GM19023 (cell line): ENCODE measurements at regions not wholly inside any gene's neighbourhood (a gene's known extent, or its start where the extent isn't known, plus 50 kb on each side); places are given as distances from the start of the nearest gene placed in this dataset.

ENCODE experiments used
- ATAC-seq: cut with Tn5 transposase; IDR thresholded peaks from one replicate; pipeline ENCODE4 v1.9.1; 2021; ENCODE audit warnings: mild to moderate bottlenecking, moderate library complexity; ENCODE audit not compliant: unreplicated experiment

- ATAC-seq, result no peak
Observed at GRCh38 chr19:31500197-31500830, 151.1 kb upstream of the TSHZ3 start.

DNA sequence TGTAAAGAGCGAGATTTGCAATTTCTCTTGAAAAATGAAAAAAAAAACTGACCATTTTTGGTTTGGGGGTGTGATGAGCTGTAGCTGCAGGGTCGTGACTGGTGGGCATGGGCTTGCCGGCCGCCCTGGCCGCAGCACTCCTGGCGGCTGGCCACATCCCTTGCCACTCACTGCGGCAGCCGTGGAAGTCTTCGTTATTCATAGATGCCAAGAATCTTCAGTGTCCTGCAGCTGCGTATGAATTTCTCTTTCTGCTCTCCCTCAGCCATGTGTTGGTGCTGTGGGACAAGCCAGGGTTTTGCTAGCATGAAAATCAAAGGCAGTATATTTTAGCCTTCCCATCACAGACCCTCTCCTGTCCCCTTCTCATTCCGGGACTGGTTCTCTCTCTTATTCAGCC, 151.7 kb upstream of the TSHZ3 start:
- no peak for ATAC-seq

DNA sequence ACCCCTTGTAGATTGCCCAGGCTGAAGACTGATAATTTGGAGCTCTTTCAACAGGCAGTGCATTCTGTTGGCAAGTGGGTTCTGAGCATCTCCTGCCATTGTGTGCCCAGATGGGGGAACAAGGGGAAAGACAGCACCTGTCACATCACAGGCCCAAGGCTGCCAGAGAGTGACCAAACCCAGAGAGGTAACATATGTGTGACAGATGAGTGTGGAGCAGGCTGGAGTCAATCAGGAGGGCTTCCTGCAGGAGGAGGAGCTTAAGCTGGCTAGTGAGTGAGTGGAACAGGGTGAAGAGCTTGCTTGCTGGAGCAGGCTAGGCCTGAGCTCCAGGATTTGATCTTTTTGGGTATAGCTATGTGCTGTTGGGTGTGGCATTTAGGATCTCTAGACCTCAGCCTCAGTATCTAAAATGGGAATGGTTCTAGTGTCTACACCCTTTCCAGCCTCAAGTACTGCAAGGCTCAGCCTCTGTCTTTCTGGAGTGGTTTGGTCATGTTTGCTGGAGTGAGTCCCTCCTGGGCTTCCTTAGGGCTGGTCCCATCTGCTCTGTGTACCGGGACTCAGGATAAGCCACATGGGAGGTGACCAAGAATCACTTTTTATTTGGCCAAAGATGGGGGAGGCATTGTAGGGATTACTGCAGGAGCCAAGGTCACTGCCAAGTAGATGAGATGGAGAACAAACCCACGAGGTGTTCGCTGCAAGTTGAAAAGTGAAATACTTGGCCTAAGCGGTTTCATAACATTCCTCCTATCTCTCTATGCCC, 152.4 kb upstream of the TSHZ3 start:
- no peak for ATAC-seq

- no peak for ATAC-seq
Observed at GRCh38 chr19:31502536-31503170, 153.4 kb upstream of the TSHZ3 start.

DNA sequence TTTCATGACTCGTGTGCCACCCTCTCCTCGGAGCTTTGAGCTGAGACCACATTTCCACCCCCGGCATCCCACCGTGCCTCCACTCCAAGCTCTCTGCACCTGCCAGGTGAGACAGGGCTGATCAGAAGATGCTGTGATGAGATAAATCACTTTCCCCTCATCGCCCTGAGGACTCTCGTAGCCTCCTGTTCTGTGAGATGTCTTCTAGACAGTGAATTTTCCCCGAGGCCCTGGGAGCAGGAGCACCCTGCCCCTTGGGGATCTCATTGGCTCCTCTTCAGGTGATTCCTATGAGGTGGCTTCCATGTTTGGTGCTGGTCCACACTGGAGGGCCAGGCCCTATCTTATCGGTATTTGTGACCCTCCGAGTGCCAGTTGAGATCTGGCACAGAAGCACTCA, 154.0 kb upstream of the TSHZ3 start:
- no peak for ATAC-seq

- ATAC-seq, result no peak
Observed at GRCh38 chr19:31504221-31504620, 155.0 kb upstream of the TSHZ3 start.

DNA sequence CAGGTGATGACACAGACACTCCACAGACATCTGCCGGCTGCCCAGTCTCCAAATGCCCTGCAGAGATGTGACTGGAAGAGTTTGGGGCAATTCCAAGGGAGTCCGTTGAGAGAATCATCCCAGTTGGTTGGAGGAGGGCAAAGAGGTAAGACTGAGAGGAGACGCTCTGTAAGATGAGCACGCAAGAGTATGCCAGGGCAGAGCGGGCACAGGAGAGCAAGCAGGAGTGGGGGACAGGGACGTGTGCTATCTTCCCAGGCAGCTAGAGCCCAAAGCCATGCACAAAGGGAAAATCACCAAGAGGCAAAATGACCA, 156.3 kb upstream of the TSHZ3 start:
- no peak for ATAC-seq

DNA sequence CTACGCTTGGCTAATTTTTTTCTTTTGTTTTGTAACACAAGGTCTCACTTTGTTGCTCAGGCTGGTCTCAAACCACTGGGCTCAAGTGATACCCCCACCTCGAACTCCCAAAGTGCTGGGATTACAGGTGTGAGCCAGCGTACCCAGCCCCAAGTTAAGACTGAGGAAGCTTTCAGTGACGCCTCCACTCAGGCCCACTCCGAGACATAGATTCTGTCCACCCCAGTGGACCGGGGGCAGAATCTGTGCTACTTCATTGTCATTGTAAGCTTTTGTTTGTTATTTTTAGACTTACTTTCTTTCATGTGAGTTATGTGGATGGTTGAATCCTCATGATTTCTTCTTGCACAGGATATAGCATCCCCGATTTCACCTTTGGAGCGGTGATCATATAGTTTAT, 156.9 kb upstream of the TSHZ3 start:
- no peak for ATAC-seq

- ATAC-seq, result no peak
Observed at GRCh38 chr19:31510635-31511034, 161.4 kb upstream of the TSHZ3 start.

GRCh38 chr19:31511098-31511497, 161.9 kb upstream of the TSHZ3 start:
- ATAC-seq, result no peak

DNA sequence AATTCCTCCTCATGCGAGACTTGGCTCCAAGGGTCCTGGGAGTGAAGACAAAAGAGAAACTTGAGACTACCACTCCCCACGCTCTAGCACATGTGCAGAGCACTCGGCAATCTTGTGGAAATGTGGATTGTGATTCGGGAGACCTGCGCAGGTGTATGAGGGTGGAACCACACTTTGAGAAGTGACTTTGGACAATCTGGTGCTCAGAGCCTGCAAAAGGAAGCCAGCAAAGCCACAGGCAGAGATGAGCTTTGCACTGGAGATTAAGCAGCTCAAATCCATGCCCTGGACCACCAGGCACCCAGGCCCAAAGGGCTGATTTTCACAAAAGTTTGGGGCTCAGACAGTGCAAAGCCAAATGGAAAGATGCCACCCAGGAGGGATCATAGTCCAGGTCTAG, 162.5 kb upstream of the TSHZ3 start:
- no peak for ATAC-seq

DNA sequence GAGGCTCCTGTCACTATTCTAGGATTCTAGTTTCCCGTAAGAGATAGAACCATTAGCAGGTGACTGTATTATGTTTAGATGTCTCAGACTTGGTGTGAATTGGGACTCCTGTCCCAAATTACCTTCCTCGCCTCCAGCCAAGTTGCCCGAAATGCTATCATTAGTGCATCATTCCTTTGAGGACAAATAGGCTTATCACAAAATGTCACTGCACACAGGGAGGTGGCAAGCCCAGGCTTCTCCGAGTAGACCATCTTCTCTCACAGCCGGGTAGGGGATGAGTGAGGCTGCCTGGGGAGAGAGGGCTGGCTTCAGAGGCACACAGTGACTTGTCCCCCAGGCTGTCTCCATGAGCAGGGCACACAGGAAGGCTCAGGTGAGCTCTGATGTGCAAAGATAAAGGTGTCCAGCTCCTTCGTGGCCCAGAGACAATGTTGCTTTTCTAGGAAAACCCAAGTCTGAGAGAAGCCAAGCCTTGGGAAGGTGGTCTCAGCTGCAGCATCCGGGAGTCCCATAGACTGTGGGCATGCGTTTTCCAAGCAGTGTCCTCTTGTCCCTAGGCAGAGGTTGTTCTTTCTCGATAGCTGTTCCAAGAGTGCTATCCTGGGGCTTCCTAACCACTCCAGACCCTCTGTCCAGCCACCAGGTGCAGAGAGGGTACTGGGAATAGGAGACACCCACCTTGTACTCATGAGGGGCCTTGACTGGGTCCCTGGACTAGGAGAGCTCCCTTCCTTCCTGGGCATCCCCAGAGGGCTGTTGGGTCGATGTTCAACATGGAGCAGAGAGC, 163.1 kb upstream of the TSHZ3 start:
- no peak for ATAC-seq

DNA sequence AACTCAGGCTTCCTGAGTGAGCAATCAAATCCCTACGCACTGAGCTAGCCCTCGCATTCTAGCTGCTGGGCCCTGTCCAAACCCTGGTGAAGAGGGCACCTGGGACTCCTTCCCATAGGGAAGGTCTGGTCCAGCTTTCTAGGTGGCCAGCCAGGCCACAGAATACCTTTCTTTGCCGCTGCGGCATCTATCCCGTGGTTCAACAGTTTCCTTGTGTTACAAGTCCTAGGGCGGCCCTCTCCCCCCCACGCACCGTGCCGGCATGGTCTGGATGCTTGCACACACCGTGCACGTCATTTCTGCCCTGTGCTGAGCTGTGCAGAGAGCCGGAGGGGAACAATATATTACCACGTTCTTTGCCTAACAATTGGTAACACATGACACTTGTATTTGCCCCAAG, 164.6 kb upstream of the TSHZ3 start:
- no peak for ATAC-seq

DNA sequence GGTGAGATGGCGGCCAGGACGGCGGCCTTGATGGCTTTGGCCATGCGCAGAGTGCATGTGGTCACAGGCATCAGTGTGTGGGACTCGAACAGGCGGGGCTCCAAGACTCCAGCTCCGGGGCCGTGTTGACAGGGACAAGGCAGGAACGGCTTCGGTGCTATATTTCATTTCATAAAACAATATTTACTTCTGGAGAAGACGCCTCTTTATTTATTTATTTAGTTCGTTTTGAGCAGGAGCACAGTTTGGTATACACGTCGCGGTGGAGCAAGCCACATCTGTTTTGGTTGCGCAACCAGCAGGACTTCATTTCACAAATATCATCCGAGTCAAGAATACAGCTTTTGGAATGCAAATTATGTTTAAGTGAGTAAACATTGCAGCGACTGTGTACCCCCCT, 166.7 kb upstream of the TSHZ3 start:
- no peak for ATAC-seq

DNA sequence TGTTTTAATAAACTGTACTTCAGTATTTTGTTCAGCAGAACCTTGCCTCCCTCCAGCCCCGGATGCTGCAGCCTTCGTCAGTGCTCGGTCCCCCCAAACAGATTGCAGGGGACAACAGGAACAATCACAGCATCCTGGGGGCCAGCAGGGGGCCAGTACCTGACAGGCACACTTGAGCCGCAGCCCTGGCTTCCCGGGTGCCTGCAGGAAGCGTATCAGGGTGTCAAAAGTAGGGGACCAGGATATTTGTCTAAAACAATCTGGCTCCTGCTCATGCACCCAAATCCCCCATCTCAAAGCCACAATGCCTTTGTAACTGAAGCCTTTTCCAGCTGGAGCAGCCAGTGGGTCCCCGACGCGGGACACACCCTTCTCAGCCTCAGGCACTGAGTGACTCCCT, 167.5 kb upstream of the TSHZ3 start:
- no peak for ATAC-seq

- no peak for ATAC-seq
Observed at GRCh38 chr19:31517224-31518180, 168.3 kb upstream of the TSHZ3 start.

DNA sequence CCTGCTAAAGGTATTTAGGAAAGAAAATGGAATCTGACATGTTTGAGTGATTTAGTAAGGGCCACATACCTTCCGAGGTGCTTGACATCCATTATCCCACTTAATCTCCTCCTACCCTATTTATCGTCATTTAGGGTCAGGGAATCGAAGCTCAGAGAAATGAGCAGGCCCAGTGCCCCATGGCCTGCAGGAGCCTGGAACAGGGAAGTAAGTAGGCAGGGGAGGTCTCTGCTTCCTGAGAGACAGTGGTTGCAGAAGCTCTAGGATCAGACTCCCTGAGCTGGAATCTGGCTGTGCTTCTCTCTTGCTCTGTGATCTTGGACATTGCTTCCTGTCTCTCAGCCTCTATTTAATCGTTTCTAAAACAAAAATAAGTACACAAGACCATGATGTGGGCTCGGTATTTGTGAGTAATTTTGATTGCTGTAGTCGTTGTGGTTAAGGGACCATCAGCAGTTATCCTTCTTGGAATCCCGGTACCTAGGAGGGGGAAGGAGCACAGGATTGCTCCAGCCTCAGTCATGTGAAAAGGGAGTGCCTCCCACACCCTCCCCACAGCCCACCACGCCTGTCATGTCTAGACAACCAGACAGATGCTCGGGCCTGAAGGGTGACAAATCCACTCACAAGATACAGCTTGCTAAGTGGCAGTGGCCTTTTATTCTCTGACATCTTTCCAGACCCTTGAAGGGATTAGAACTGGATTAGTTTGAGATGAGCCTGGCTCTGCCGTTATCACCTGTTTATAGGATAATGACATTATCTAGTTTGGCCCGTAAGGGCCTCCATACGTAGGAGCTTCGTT, 169.2 kb upstream of the TSHZ3 start:
- ATAC-seq, result no peak

- ATAC-seq, result no peak
Observed at GRCh38 chr19:31519256-31519655, 170.0 kb upstream of the TSHZ3 start.

GRCh38 chr19:31519908-31520307, 170.7 kb upstream of the TSHZ3 start:
- ATAC-seq, result no peak

- ATAC-seq, result no peak
Observed at GRCh38 chr19:31520633-31521032, 171.4 kb upstream of the TSHZ3 start.
